DND-41 (cell line): ENCODE measurements at regions not wholly inside any gene's neighbourhood (a gene's known extent, or its start where the extent isn't known, plus 50 kb on each side); places are given as distances from the start of the nearest gene placed in this dataset.

Experiments
- ATAC-seq: fragments of 200-7000 bp; cut with Tn5 transposase; 3 replicates; pipeline ENCODE4 v1.9.1; 2021; ENCODE audit warnings: low read depth; ENCODE audit not compliant: insufficient read depth
- DNase-seq: peaks from one replicate; pipeline ENCODE4 v3.0.0-alpha.2; 2020
- H2AFZ ChIP-seq: 2 replicates; pipeline ENCODE4 v1.6.0; 2012; ENCODE audit warnings: low read depth, low read length
- H3K27ac ChIP-seq: 2 replicates; pipeline ENCODE4 v1.5.1; 2012; ENCODE audit warnings: low read length, inconsistent platforms
- H3K27me3 ChIP-seq: fragments of 200-600 bp; sonication (generic); 2 replicates; pipeline ENCODE4 v1.6.0; 2012; ENCODE audit warnings: low read length, mild to moderate bottlenecking, inconsistent platforms; ENCODE audit not compliant: insufficient read depth, poor library complexity
- H3K36me3 ChIP-seq: 2 replicates; pipeline ENCODE4 v1.5.1; 2012; ENCODE audit warnings: low read length, inconsistent platforms; ENCODE audit not compliant: insufficient read depth
- H3K4me1 ChIP-seq: 2 replicates; pipeline ENCODE4 v1.5.1; 2012; ENCODE audit warnings: mild to moderate bottlenecking, low read length; ENCODE audit not compliant: insufficient read depth
- H3K4me2 ChIP-seq: 2 replicates; pipeline ENCODE4 v1.6.0; 2012; ENCODE audit warnings: mild to moderate bottlenecking, moderate library complexity, low read length, inconsistent platforms; ENCODE audit not compliant: insufficient read depth
- H3K4me3 ChIP-seq, 2 experiments: fragments of 200-600 bp in 1 of 2; shearing (Covaris generic) in 1 of 2; 2 replicates each; pipeline ENCODE4 v1.5.1; 2012 to 2016; ENCODE audit warnings: inconsistent platforms in 2 of 2, low read length in 2 of 2, mild to moderate bottlenecking in 2 of 2, low read depth in 1 of 2, moderate library complexity in 1 of 2
- H3K79me2 ChIP-seq: 2 replicates; pipeline ENCODE4 v1.6.0; 2012; ENCODE audit warnings: low read length, inconsistent platforms; ENCODE audit not compliant: insufficient read depth
- H3K9ac ChIP-seq: 2 replicates; pipeline ENCODE4 v1.6.0; 2012; ENCODE audit warnings: low read depth, mild to moderate bottlenecking, inconsistent platforms, low read length, moderate library complexity
- H3K9me3 ChIP-seq: 2 replicates; pipeline ENCODE4 v1.5.1; 2012; ENCODE audit warnings: low read length, moderate library complexity, mild to moderate bottlenecking, inconsistent platforms; ENCODE audit not compliant: insufficient read depth, severe bottlenecking
- H4K20me1 ChIP-seq: 2 replicates; pipeline ENCODE4 v1.6.0; 2012; ENCODE audit warnings: low read length; ENCODE audit not compliant: insufficient read depth
- EZH2 ChIP-seq: IDR thresholded peaks from 3 replicates; pipeline ENCODE4 v1.6.1; 2012; ENCODE audit warnings: borderline replicate concordance, low read depth, mild to moderate bottlenecking, moderate library complexity, low read length, inconsistent platforms; ENCODE audit not compliant: severe bottlenecking
- TF ChIP-seq, protein P1 (sequence below): IDR thresholded peaks from 2 replicates; pipeline ENCODE4 v1.5.1; 2012; ENCODE audit warnings: borderline replicate concordance, low read length, moderate library complexity, mild to moderate bottlenecking; ENCODE audit not compliant: poor library complexity, severe bottlenecking; ENCODE audit errors: extremely low read depth

DNA sequence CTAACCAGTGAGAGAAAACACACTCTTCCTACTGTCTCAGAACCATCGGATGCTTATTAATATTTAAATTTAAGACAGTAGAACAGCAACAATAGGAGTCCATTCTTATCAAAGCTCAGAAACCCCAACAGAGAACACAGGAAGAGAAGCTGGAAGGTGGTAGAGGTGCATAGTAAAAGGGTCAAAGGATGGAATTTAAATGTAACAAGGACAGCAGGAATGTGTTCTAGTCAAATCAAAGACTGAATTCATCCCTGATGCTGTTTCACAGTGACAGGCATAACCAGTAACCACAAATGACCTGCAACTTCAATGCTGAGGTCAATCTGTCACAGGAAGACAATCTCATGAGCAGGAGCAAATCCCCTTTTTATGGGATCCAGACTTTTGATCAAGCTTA, 1259.7 kb downstream of the XPNPEP1 start:
- no peak for ATAC-seq
- H3K9me3 ChIP-seq = no peaks in the 10 kb centered on the region
- H2AFZ ChIP-seq = no peak overlapping the region
- no peaks in the 10 kb centered on the region for H4K20me1 ChIP-seq
- DNase-seq = no peak
- H3K4me1 ChIP-seq = no peaks in the 10 kb centered on the region
- H3K4me3 ChIP-seq = no peak overlapping the region
- H3K27ac ChIP-seq = no peak overlapping the region
- H3K9ac ChIP-seq = no peak overlapping the region
- no peak overlapping the region for H3K4me2 ChIP-seq
- H3K27me3 ChIP-seq = no peaks in the 10 kb centered on the region
- H3K79me2 ChIP-seq = no peaks in the 10 kb centered on the region
- no peaks in the 10 kb centered on the region for H3K36me3 ChIP-seq
- TF ChIP-seq EZH2 = no peak
- TF ChIP-seq, protein P1, sequence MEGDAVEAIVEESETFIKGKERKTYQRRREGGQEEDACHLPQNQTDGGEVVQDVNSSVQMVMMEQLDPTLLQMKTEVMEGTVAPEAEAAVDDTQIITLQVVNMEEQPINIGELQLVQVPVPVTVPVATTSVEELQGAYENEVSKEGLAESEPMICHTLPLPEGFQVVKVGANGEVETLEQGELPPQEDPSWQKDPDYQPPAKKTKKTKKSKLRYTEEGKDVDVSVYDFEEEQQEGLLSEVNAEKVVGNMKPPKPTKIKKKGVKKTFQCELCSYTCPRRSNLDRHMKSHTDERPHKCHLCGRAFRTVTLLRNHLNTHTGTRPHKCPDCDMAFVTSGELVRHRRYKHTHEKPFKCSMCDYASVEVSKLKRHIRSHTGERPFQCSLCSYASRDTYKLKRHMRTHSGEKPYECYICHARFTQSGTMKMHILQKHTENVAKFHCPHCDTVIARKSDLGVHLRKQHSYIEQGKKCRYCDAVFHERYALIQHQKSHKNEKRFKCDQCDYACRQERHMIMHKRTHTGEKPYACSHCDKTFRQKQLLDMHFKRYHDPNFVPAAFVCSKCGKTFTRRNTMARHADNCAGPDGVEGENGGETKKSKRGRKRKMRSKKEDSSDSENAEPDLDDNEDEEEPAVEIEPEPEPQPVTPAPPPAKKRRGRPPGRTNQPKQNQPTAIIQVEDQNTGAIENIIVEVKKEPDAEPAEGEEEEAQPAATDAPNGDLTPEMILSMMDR = no peak

DNA sequence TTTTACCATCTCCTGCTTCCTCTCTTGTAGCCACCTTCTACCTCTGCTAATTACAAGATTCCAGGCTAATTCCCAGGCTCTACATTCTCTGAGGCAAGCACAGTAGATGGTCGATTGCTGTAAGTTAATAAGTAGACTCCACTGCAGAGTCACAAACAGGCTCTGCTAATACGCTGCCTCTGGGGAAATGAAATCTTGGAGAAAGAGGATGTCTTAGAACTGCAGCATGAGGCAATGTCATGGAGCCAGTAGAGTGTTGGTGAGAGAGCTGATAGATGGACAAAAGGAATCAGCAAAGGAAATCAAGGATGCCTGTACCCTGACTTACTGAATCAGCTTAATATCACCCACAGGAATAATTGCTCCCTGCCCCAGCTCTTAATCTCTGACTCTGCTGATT, 1260.3 kb downstream of the XPNPEP1 start:
- Histone ChIP-seq H3K9me3 (no peaks in the 10 kb centered on the region), H4K20me1 (no peaks in the 10 kb centered on the region), H3K4me3 (no peak overlapping the region), H3K9ac (no peak overlapping the region), H3K4me2 (no peak overlapping the region), H3K79me2 (no peaks in the 10 kb centered on the region), H2AFZ (no peak overlapping the region), H3K36me3 (no peaks in the 10 kb centered on the region), H3K4me1 (no peaks in the 10 kb centered on the region), H3K27me3 (no peaks in the 10 kb centered on the region), H3K27ac (no peak overlapping the region)
- ATAC-seq (no peak), DNase-seq (no peak)
- TF ChIP-seq, protein P1 = no peak
- TF ChIP-seq EZH2 = no peak

- no peak overlapping the region for H3K9ac ChIP-seq
- no peak overlapping the region for H3K4me2 ChIP-seq
- no peaks in the 10 kb centered on the region for H3K27me3 ChIP-seq
- H3K4me3 ChIP-seq = no peak overlapping the region
- H3K4me1 ChIP-seq = no peaks in the 10 kb centered on the region
- TF ChIP-seq EZH2 = no peak
- TF ChIP-seq, protein P1 = no peak
- no peak for DNase-seq
- H3K36me3 ChIP-seq = no peaks in the 10 kb centered on the region
- no peaks in the 10 kb centered on the region for H4K20me1 ChIP-seq
- ATAC-seq = no peak
- no peaks in the 10 kb centered on the region for H3K79me2 ChIP-seq
- H2AFZ ChIP-seq = no peak overlapping the region
- H3K27ac ChIP-seq = no peak overlapping the region
- H3K9me3 ChIP-seq = no peaks in the 10 kb centered on the region
Observed at GRCh38 chr10:108655057-108655456, 1268.3 kb downstream of the XPNPEP1 start.

DNA sequence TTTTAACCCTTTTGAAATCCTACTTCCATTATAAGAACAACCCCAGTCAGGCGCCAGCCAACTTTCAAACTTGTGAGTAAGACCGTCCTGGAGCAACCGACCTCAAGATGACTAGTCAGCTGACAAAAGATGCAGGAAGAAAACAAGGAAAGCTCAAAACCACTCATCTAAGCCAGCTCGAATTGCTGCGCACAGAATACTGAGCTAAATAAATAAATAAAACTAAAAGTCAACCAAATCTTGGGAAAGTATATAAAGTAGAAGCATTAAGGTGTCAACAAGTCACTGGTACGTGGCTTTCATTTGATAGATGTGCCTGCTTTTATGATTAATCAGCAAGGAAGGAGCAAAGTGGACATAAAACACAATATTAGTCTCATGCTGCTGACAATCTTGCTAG, 1269.8 kb downstream of the XPNPEP1 start:
- Histone ChIP-seq H3K9me3 (no peaks in the 10 kb centered on the region), H3K27me3 (no peaks in the 10 kb centered on the region), H3K9ac (no peak overlapping the region), H3K36me3 (no peaks in the 10 kb centered on the region), H3K27ac (no peak overlapping the region), H3K4me1 (no peaks in the 10 kb centered on the region), H2AFZ (no peak overlapping the region), H3K4me2 (no peak overlapping the region), H4K20me1 (no peaks in the 10 kb centered on the region), H3K4me3 (no peak overlapping the region), H3K79me2 (no peaks in the 10 kb centered on the region)
- ATAC-seq (no peak), DNase-seq (no peak)
- TF ChIP-seq EZH2 = no peak
- TF ChIP-seq, protein P1 = no peak
